ENCODE measurements at regions not wholly inside any gene's neighbourhood (a gene's known extent, or its start where the extent isn't known, plus 50 kb on each side); places are given as distances from the start of the nearest gene placed in this dataset.
A peak's percentile ranks its signal among the peaks of the same experiment; 100 is the strongest.

DNA sequence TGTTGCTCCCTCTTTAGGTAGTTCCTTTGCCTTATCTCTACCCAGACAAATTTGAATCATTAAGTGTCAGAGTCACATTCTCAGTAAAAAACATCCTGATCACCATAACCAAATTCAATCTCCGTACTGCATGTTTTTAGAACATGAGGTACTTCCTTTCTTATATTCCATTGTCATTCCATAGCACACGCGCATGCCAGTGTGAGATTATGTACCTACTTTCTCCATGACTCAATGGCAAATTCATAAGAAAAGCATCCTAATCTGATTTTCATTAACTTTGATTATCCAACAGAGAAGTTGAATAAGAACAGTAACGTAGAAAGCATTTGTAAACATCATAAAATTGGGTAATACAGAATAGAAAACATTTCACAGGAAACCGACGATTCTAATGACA, 1118.6 kb upstream of the CDH9 start (continued):
- TF ChIP-seq, protein P1, sequence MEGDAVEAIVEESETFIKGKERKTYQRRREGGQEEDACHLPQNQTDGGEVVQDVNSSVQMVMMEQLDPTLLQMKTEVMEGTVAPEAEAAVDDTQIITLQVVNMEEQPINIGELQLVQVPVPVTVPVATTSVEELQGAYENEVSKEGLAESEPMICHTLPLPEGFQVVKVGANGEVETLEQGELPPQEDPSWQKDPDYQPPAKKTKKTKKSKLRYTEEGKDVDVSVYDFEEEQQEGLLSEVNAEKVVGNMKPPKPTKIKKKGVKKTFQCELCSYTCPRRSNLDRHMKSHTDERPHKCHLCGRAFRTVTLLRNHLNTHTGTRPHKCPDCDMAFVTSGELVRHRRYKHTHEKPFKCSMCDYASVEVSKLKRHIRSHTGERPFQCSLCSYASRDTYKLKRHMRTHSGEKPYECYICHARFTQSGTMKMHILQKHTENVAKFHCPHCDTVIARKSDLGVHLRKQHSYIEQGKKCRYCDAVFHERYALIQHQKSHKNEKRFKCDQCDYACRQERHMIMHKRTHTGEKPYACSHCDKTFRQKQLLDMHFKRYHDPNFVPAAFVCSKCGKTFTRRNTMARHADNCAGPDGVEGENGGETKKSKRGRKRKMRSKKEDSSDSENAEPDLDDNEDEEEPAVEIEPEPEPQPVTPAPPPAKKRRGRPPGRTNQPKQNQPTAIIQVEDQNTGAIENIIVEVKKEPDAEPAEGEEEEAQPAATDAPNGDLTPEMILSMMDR (conservative IDR thresholded peaks at IDR 0.05; ENCODE audit: low read depth in 2 of 2): no peak

DNA sequence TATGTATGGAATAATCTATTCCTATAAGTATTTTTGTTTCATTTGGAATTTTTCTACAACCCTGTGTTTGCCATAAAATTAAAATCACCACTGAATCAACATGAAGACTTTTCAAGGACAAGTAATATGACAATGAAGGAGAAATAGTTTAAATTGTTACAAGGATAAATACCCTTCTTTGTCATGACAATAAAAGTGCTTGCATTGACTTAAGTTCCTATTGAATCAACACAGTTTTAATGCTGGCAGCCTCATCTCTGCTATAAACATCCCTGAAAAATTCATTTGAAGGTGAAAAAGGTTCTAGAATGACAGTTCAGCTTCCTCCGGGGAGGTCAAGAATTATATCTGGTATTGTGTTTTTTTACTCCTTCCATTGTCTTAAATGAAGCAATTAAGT, 1105.1 kb upstream of the CDH9 start:
- Mint-ChIP-seq H3K4me3 (no peak overlapping the region), H3K9me3 (peaks cover 2% of the 10 kb centered on the region; the same call in 2 of the 3 replicates), H3K27ac (no peak overlapping the region)
- no peak for TF ChIP-seq EZH2 (IDR thresholded peaks at IDR 0.05; ENCODE audit: low read depth, unreplicated experiment)
- no peak for TF ChIP-seq JUNB (IDR thresholded peaks at IDR 0.05; ENCODE audit: unreplicated experiment)
- no peak for TF ChIP-seq EZH2phosphoT487 (IDR thresholded peaks at IDR 0.05; ENCODE audit: unreplicated experiment)
- no peak for TF ChIP-seq ETS1 (IDR thresholded peaks at IDR 0.05)
- TF ChIP-seq CREB1 (CRISPR knock-in tag; IDR thresholded peaks at IDR 0.05; ENCODE audit: low read depth): no peak
- TF ChIP-seq POLR2AphosphoS5 (IDR thresholded peaks at IDR 0.05; ENCODE audit: low read depth): no peak
- no peak for TF ChIP-seq NANOG (IDR thresholded peaks at IDR 0.05; ENCODE audit: borderline replicate concordance)
- TF ChIP-seq, protein P1 (conservative IDR thresholded peaks at IDR 0.05; ENCODE audit: low read depth in 2 of 2): no peak
- TF ChIP-seq, protein P2, sequence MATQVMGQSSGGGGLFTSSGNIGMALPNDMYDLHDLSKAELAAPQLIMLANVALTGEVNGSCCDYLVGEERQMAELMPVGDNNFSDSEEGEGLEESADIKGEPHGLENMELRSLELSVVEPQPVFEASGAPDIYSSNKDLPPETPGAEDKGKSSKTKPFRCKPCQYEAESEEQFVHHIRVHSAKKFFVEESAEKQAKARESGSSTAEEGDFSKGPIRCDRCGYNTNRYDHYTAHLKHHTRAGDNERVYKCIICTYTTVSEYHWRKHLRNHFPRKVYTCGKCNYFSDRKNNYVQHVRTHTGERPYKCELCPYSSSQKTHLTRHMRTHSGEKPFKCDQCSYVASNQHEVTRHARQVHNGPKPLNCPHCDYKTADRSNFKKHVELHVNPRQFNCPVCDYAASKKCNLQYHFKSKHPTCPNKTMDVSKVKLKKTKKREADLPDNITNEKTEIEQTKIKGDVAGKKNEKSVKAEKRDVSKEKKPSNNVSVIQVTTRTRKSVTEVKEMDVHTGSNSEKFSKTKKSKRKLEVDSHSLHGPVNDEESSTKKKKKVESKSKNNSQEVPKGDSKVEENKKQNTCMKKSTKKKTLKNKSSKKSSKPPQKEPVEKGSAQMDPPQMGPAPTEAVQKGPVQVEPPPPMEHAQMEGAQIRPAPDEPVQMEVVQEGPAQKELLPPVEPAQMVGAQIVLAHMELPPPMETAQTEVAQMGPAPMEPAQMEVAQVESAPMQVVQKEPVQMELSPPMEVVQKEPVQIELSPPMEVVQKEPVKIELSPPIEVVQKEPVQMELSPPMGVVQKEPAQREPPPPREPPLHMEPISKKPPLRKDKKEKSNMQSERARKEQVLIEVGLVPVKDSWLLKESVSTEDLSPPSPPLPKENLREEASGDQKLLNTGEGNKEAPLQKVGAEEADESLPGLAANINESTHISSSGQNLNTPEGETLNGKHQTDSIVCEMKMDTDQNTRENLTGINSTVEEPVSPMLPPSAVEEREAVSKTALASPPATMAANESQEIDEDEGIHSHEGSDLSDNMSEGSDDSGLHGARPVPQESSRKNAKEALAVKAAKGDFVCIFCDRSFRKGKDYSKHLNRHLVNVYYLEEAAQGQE (IDR thresholded peaks at IDR 0.05; ENCODE audit: unreplicated experiment): no peak
- no peak for TF ChIP-seq ZNF331 (CRISPR knock-in tag; IDR thresholded peaks at IDR 0.05; ENCODE audit: low read depth)
- TF ChIP-seq ZNF114 (CRISPR knock-in tag; IDR thresholded peaks at IDR 0.05): no peak

More for the DNA sequence above, 1105.1 kb upstream of the CDH9 start:
- no peak overlapping the region; the same call in 1 of the 2 replicates for H3K4me2 ChIP-seq
- H3K27ac ChIP-seq (ENCODE audit: low read depth): peak overlapping the region; percentile 34; the same call in 1 of the 2 replicates
- H3K9me2 ChIP-seq (ENCODE audit: insufficient read depth): no peaks in the 10 kb centered on the region
- H3K27me3 ChIP-seq (ENCODE audit: insufficient read depth): no peaks in the 10 kb centered on the region
- H3K36me3 Mint-ChIP-seq (ENCODE audit: low read depth): no peaks in the 10 kb centered on the region
- DNase-seq (ENCODE audit: low spot score) (no peak), ATAC-seq (no peak)
- H3F3A ChIP-seq (replicated peaks; ENCODE audit: low read depth): no peaks in the 10 kb centered on the region
- H4K20me1 ChIP-seq (replicated peaks; ENCODE audit: insufficient read depth): no peaks in the 10 kb centered on the region
- no peak overlapping the region for H2AFZ ChIP-seq
- no peaks in the 10 kb centered on the region for H3K79me2 ChIP-seq (replicated peaks; ENCODE audit: insufficient read depth)
- H3K4me1 ChIP-seq (ENCODE audit: insufficient read depth): peaks cover 5% of the 10 kb centered on the region; the same call in 1 of the 2 replicates
- H3K4me3 ChIP-seq: no peak overlapping the region
- no peaks in the 10 kb centered on the region; the same call in 1 of the 2 replicates for H3K36me3 ChIP-seq (ENCODE audit: insufficient read depth)
- H3K27me3 Mint-ChIP-seq (ENCODE audit: insufficient read depth, low read depth, poor library complexity): no peaks in the 10 kb centered on the region
- H3K4me1 Mint-ChIP-seq: peaks cover 10% of the 10 kb centered on the region; the same call in 2 of the 3 replicates

Data from GM23338 (cell line).